CD14-positive monocyte (primary cell): ENCODE measurements at regions not wholly inside any gene's neighbourhood (a gene's known extent, or its start where the extent isn't known, plus 50 kb on each side); places are given as distances from the start of the nearest gene placed in this dataset.

Source experiments
- DNase-seq, 3 donors: peaks; one replicate each; pipeline ENCODE4 v3.0.0-alpha.2; 2011 to 2022
- H2AFZ ChIP-seq: 2 replicates; pipeline ENCODE4 v1.6.0; 2012; ENCODE audit warnings: mild to moderate bottlenecking, low read depth, low read length, inconsistent platforms; ENCODE audit not compliant: insufficient read depth, poor library complexity, severe bottlenecking
- H3K27ac ChIP-seq, 2 donors: 1 replicate in 1 of 2; 2 replicates in 1 of 2; pipeline ENCODE4 v1.5.1; 2012 to 2013; ENCODE audit warnings: low read length in 2 of 2, control low read depth in 1 of 2, inconsistent platforms in 1 of 2, low read depth in 1 of 2, mild to moderate bottlenecking in 1 of 2
- H3K27me3 ChIP-seq, 2 donors: one replicate each; pipeline versions ENCODE4 v1.6.0 to v1.6.1; 2011 to 2013; ENCODE audit warnings: low read length in 2 of 2; ENCODE audit not compliant: control insufficient read depth in 2 of 2, insufficient read depth in 2 of 2
- H3K36me3 ChIP-seq, 2 donors: replicated peaks in 1 of 2; 1 replicate in 1 of 2; 2 replicates in 1 of 2; pipeline versions ENCODE4 v1.5.1 to v1.6.1; 2012 to 2013; ENCODE audit warnings: low read length in 2 of 2, control low read depth in 1 of 2, inconsistent platforms in 1 of 2, mild to moderate bottlenecking in 1 of 2; ENCODE audit not compliant: insufficient read depth in 2 of 2, control insufficient read depth in 1 of 2
- H3K4me1 ChIP-seq, 2 donors: 1 replicate in 1 of 2; 2 replicates in 1 of 2; pipeline versions ENCODE4 v1.5.1 to v1.6.1; 2012 to 2013; ENCODE audit warnings: low read length in 2 of 2, control low read depth in 1 of 2, inconsistent platforms in 1 of 2, mild to moderate bottlenecking in 1 of 2, moderate library complexity in 1 of 2; ENCODE audit not compliant: insufficient read depth in 2 of 2, control insufficient read depth in 1 of 2
- H3K4me2 ChIP-seq: replicated peaks from 2 replicates; pipeline ENCODE3; 2012; ENCODE audit warnings: low read length, moderate library complexity, mild to moderate bottlenecking; ENCODE audit not compliant: poor library complexity, severe bottlenecking; ENCODE audit errors: extremely low read depth
- H3K4me3 ChIP-seq, 3 experiments: fragments of 200-600 bp in 1 of 3; sonication (generic) in 1 of 3; replicated peaks in 1 of 3; 1 replicate in 2 of 3; 2 replicates in 1 of 3; pipeline ENCODE4 v1.5.1; 2011 to 2013; ENCODE audit warnings: low read length in 3 of 3, mild to moderate bottlenecking in 3 of 3, control low read depth in 2 of 3, low read depth in 2 of 3, inconsistent platforms in 1 of 3, moderate library complexity in 1 of 3
- H3K79me2 ChIP-seq: 2 replicates; pipeline ENCODE4 v1.6.0; 2012; ENCODE audit warnings: mild to moderate bottlenecking, control low read depth, inconsistent platforms, low read length, moderate library complexity; ENCODE audit not compliant: insufficient read depth
- H3K9ac ChIP-seq: 2 replicates; pipeline ENCODE4 v1.6.0; 2017; ENCODE audit warnings: low read length, mild to moderate bottlenecking; ENCODE audit not compliant: insufficient read depth, poor library complexity, severe bottlenecking
- H3K9me3 ChIP-seq, 2 donors: replicated peaks in 1 of 2; 1 replicate in 1 of 2; 2 replicates in 1 of 2; pipeline versions ENCODE4 v1.5.1 to v1.6.1; 2012 to 2013; ENCODE audit warnings: low read length in 2 of 2, control low read depth in 1 of 2; ENCODE audit not compliant: control insufficient read depth in 1 of 2, insufficient read depth in 1 of 2
- H4K20me1 ChIP-seq: 2 replicates; pipeline ENCODE4 v1.6.0; 2012; ENCODE audit warnings: mild to moderate bottlenecking, low read length, control low read depth, moderate library complexity; ENCODE audit not compliant: insufficient read depth
- H3K27ac Mint-ChIP-seq, 7 donors: one replicate each; pipeline ENCODE4 v1.8.0; 2020; ENCODE audit warnings: mild to moderate bottlenecking in 7 of 7, mixed read lengths in 7 of 7, moderate library complexity in 6 of 7, inconsistent platforms in 2 of 7
- H3K27me3 Mint-ChIP-seq, 3 donors: one replicate each; pipeline ENCODE4 v1.8.0; 2021 to 2022; ENCODE audit warnings: low read depth in 3 of 3, mild to moderate bottlenecking in 3 of 3, mixed read lengths in 3 of 3, moderate library complexity in 3 of 3, inconsistent platforms in 1 of 3
- H3K36me3 Mint-ChIP-seq, 2 donors: one replicate each; pipeline ENCODE4 v1.8.0; 2020; ENCODE audit warnings: mixed read lengths in 2 of 2, inconsistent platforms in 1 of 2, mild to moderate bottlenecking in 1 of 2
- H3K4me1 Mint-ChIP-seq: one replicate; pipeline ENCODE4 v1.8.0; 2020; ENCODE audit warnings: mild to moderate bottlenecking, mixed read lengths
- H3K4me3 Mint-ChIP-seq, 2 donors: one replicate each; pipeline ENCODE4 v1.8.0; 2020; ENCODE audit warnings: mild to moderate bottlenecking in 2 of 2, mixed read lengths in 2 of 2, moderate library complexity in 1 of 2
- H3K9me3 Mint-ChIP-seq, 7 donors: one replicate each; pipeline ENCODE4 v1.8.0; 2020 to 2022; ENCODE audit warnings: mixed read lengths in 7 of 7, mild to moderate bottlenecking in 6 of 7, moderate library complexity in 6 of 7, inconsistent platforms in 2 of 7
- CTCF ChIP-seq: fragments of 200-600 bp; IDR thresholded peaks from one replicate; pipeline ENCODE4 v1.8.0; 2022; ENCODE audit warnings: antibody characterized with exemption, mild to moderate bottlenecking
- intact Hi-C, 2 donors: fragments of 100-400 bp; cut with micrococcal nuclease; formaldehyde crosslinking; loops; one replicate each; pipeline versions ENCODE4 v1.15.0 to v1.15.1; 2023

GRCh38 chr5:84494453-84494852 is 109.8 kb upstream of the EDIL3 start:
- H3K9me3 ChIP-seq, result no peaks in the 10 kb centered on the region
- no peak overlapping the region for H3K4me2 ChIP-seq
- H3K4me3 ChIP-seq, result no peak overlapping the region
- no peaks in the 10 kb centered on the region for H3K27me3 ChIP-seq
- Mint-ChIP-seq H3K4me1 (no peaks in the 10 kb centered on the region), H3K27me3 (peaks cover 0 to 2% (median 0%) of the 10 kb centered on the region in 3 donors), H3K27ac (no peak overlapping the region), H3K4me3 (no peak overlapping the region), H3K9me3 (peaks cover 0 to 9% (median 0%) of the 10 kb centered on the region in 7 donors), H3K36me3 (no peaks in the 10 kb centered on the region)
- no peaks in the 10 kb centered on the region for H4K20me1 ChIP-seq
- no peak overlapping the region for H3K9ac ChIP-seq
- no peak overlapping the region for H3K27ac ChIP-seq
- intact Hi-C loops, result no loop called here
- H3K36me3 ChIP-seq, result no peaks in the 10 kb centered on the region
- no peak overlapping the region for H2AFZ ChIP-seq
- no peaks in the 10 kb centered on the region for H3K4me1 ChIP-seq
- TF ChIP-seq CTCF, result no peak
- no peak for DNase-seq
- H3K79me2 ChIP-seq, result no peaks in the 10 kb centered on the region

GRCh38 chr5:84487963-84488362 is 103.3 kb upstream of the EDIL3 start:
- no peak for DNase-seq
- Mint-ChIP-seq H3K36me3 (no peaks in the 10 kb centered on the region), H3K4me3 (no peak overlapping the region), H3K27me3 (peaks cover 0 to 2% (median 2%) of the 10 kb centered on the region in 3 donors), H3K4me1 (no peaks in the 10 kb centered on the region), H3K9me3 (peaks cover 0 to 2% (median 0%) of the 10 kb centered on the region in 7 donors), H3K27ac (no peak overlapping the region)
- no peak for TF ChIP-seq CTCF
- H4K20me1 ChIP-seq, result no peaks in the 10 kb centered on the region
- no peaks in the 10 kb centered on the region for H3K36me3 ChIP-seq
- no peak overlapping the region for H3K27ac ChIP-seq
- H2AFZ ChIP-seq, result no peak overlapping the region
- no peaks in the 10 kb centered on the region for H3K9me3 ChIP-seq
- H3K4me1 ChIP-seq, result no peaks in the 10 kb centered on the region
- H3K4me2 ChIP-seq, result no peak overlapping the region
- intact Hi-C loops, result no loop called here
- H3K79me2 ChIP-seq, result no peaks in the 10 kb centered on the region
- no peaks in the 10 kb centered on the region for H3K27me3 ChIP-seq
- H3K9ac ChIP-seq, result no peak overlapping the region
- H3K4me3 ChIP-seq, result no peak overlapping the region
